Activated CD4-positive, alpha-beta T cell treated with anti-CD3 and anti-CD28 coated beads, Interleukin-2, amount 50 U/mL, for 48 hours (primary cell): ENCODE measurements at regions not wholly inside any gene's neighbourhood (a gene's known extent, or its start where the extent isn't known, plus 50 kb on each side); places are given as distances from the start of the nearest gene placed in this dataset.

Experiments
- DNase-seq, 2 experiments: peaks; one replicate each; pipeline ENCODE4 v3.0.0-alpha.2; 2020

GRCh38 chr20:56805313-56805712, 176.2 kb downstream of the TFAP2C start:
- DNase-seq = no peak

- no peak for DNase-seq
Measured at GRCh38 chr20:56805966-56806365, 176.9 kb downstream of the TFAP2C start.

- no peak for DNase-seq
Measured at GRCh38 chr20:56806952-56807517, 177.9 kb downstream of the TFAP2C start.

- DNase-seq = no peak
Measured at GRCh38 chr20:56808117-56808725, 179.1 kb downstream of the TFAP2C start.

GRCh38 chr20:56808732-56809131, 179.6 kb downstream of the TFAP2C start:
- no peak for DNase-seq

- DNase-seq = no peak
Measured at GRCh38 chr20:56809668-56810067, 180.6 kb downstream of the TFAP2C start.

GRCh38 chr20:56810141-56810540, 181.0 kb downstream of the TFAP2C start:
- no peak for DNase-seq

GRCh38 chr20:56815796-56816195, 186.7 kb downstream of the TFAP2C start:
- no peak for DNase-seq

- DNase-seq = no peak
Measured at GRCh38 chr20:56816349-56816748, 187.2 kb downstream of the TFAP2C start.

- DNase-seq = no peak
Measured at GRCh38 chr20:56817780-56818675, 188.9 kb downstream of the TFAP2C start.

GRCh38 chr20:56820984-56821383, 191.9 kb downstream of the TFAP2C start:
- no peak for DNase-seq

GRCh38 chr20:56826306-56826704, 197.2 kb downstream of the TFAP2C start:
- DNase-seq = no peak

- DNase-seq = no peak
Measured at GRCh38 chr20:56826705-56827665, 197.9 kb downstream of the TFAP2C start.

GRCh38 chr20:56827763-56828162, 198.7 kb downstream of the TFAP2C start:
- no peak for DNase-seq

- DNase-seq = no peak
Measured at GRCh38 chr20:56828402-56828801, 199.3 kb downstream of the TFAP2C start.

- DNase-seq = no peak
Measured at GRCh38 chr20:56829788-56830385, 200.8 kb downstream of the TFAP2C start.

- no peak for DNase-seq
Measured at GRCh38 chr20:56831795-56832194, 202.7 kb downstream of the TFAP2C start.

- DNase-seq = no peak
Measured at GRCh38 chr20:56833427-56833826, 204.3 kb downstream of the TFAP2C start.

- DNase-seq = no peak
Measured at GRCh38 chr20:56835829-56836550, 206.9 kb downstream of the TFAP2C start.

GRCh38 chr20:56839222-56839621, 210.1 kb downstream of the TFAP2C start:
- no peak for DNase-seq

GRCh38 chr20:56839786-56840185, 210.7 kb downstream of the TFAP2C start:
- no peak for DNase-seq
